ENCODE measurements at regions not wholly inside any gene's neighbourhood (a gene's known extent, or its start where the extent isn't known, plus 50 kb on each side); places are given as distances from the start of the nearest gene placed in this dataset.

GRCh38 chr7:10212649-10213048 is 761.0 kb upstream of the PHF14 start:
- DNase-seq (no peak), ATAC-seq (ENCODE audit: low read depth) (no peak)
- H3K9me3 ChIP-seq (ENCODE audit: control insufficient read depth, insufficient read depth, low read length) = peaks cover 17% of the 10 kb centered on the region
- TF ChIP-seq BHLHE40 (IDR thresholded peaks at IDR 0.05; ENCODE audit: low read depth, low read length) (no peak), MAZ (IDR thresholded peaks at IDR 0.05; ENCODE audit: borderline replicate concordance, low read depth, low read length) (no peak), FOS (IDR thresholded peaks at IDR 0.05; ENCODE audit: low read depth, low read length) (no peak)
- POLR2A ChIA-PET (ENCODE audit: unreplicated experiment) = no interaction called here
- H2AK5ac ChIP-seq (ENCODE audit: low read depth, low read length) = no peak overlapping the region
- no peak overlapping the region for H2AK9ac ChIP-seq (replicated peaks; ENCODE audit: low read depth, low read length, poor library complexity)
- H3K23ac ChIP-seq (ENCODE audit: low read depth, low read length) = no peak overlapping the region
- WGBS, 2 experiments (ENCODE audit: extremely low coverage in 2 of 2, insufficient read length in 1 of 2) = no CpG with 5 or more reads among the region's 3 CpGs
- H3K27ac ChIP-seq (ENCODE audit: insufficient read depth, low read length) = no peak overlapping the region
- H4K8ac ChIP-seq (ENCODE audit: low read depth in 2 of 2, low read length in 2 of 2) = no peak overlapping the region
- H4K91ac ChIP-seq (ENCODE audit: insufficient read depth, low read depth, low read length) = no peak overlapping the region
- no peaks in the 10 kb centered on the region for H3K27me3 ChIP-seq (ENCODE audit: control insufficient read depth, insufficient read depth, low read length)
- no peaks in the 10 kb centered on the region for H3K79me1 ChIP-seq (ENCODE audit: low read depth in 1 of 2, low read length in 2 of 2)
- H3K4me2 ChIP-seq (ENCODE audit: low read depth, low read length) = no peak overlapping the region
- in situ Hi-C loops (cut with MboI; ENCODE audit: low sequenced_read_pairs) (no loop called here), intact Hi-C loops (cut with micrococcal nuclease) (no loop called here), dilution Hi-C loops (cut with HindIII; ENCODE audit: low sequenced_read_pairs, unreplicated experiment) (no loop called here)
- no peak overlapping the region for H3K4ac ChIP-seq (ENCODE audit: low read depth, low read length)
- no peak overlapping the region for H2AFZ ChIP-seq (replicated peaks; ENCODE audit: low read length, poor library complexity)
- CTCF ChIA-PET = no interaction called here
- no peak overlapping the region for H2BK15ac ChIP-seq (ENCODE audit: low read depth, low read length)
- no peak overlapping the region for H2BK120ac ChIP-seq (ENCODE audit: low read depth, low read length)
- no TSS peak for BruUV-seq (replicated peaks)
- no peak overlapping the region for H3K9ac ChIP-seq (ENCODE audit: low read depth, low read length)
- H4K5ac ChIP-seq (ENCODE audit: low read depth, low read length) = no peak overlapping the region
- H4K20me1 ChIP-seq (ENCODE audit: insufficient read depth, low read length) = no peaks in the 10 kb centered on the region
- H2BK20ac ChIP-seq (ENCODE audit: low read depth, low read length) = no peak overlapping the region
- H3K4me1 ChIP-seq (ENCODE audit: control insufficient read depth, insufficient read depth, low read length) = no peaks in the 10 kb centered on the region
- no peak overlapping the region for H2BK5ac ChIP-seq (ENCODE audit: low read depth, low read length, poor library complexity, severe bottlenecking)
- H3K56ac ChIP-seq (ENCODE audit: extremely low read depth, insufficient read depth, low read length) = no peak overlapping the region
- H3K4me3 ChIP-seq (ENCODE audit: insufficient read depth, low read depth, low read length) = no peak overlapping the region
- H3K9me1 ChIP-seq (ENCODE audit: insufficient read depth, low read length) = no peaks in the 10 kb centered on the region
- H3K18ac ChIP-seq (ENCODE audit: low read depth, low read length) = no peak overlapping the region
- H3K36me3 ChIP-seq (ENCODE audit: control insufficient read depth, insufficient read depth, low read length) = no peaks in the 10 kb centered on the region
- H3K14ac ChIP-seq (replicated peaks; ENCODE audit: low read depth, low read length) = no peak overlapping the region

All from IMR-90 (cell line).